Femur (tissue), 1 donor: ENCODE measurements at regions not wholly inside any gene's neighbourhood (a gene's known extent, or its start where the extent isn't known, plus 50 kb on each side); places are given as distances from the start of the nearest gene placed in this dataset.
"Not testable (repeated sequence)": the region's sequence is repeated elsewhere in the genome, so short reads cannot be mapped to it uniquely, and the experiment has no call there.

Experiments used
- DNase-seq: peaks from one replicate; pipeline ENCODE4 v3.0.0-alpha.2; 2017

- no peak for DNase-seq
These were observed 729.7 kb upstream of the USP15 start for GRCh38 chr12:61530456-61530855.

GRCh38 chr12:61531195-61531594, 729.0 kb upstream of the USP15 start:
- no peak for DNase-seq

DNA sequence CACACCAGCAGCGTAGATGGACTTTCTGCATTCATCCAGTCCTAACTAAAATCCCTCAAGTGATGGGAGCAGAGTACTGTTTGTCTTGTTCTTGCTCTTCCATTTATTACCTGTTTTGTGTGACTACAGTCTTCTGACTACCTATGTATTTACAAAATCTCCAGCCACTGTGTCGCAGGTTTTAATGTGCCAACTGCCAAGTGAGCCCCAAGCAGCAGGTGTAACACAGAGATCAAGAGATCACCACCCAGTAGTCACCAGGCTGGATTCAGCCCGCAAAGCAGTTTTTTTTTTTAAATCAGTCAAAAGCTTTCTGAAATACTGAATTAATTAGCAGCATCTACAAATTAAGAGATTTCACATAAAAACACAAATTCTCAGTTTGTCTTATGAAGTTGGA, 724.1 kb upstream of the USP15 start:
- no peak for DNase-seq

- DNase-seq, result no peak
These were observed 723.7 kb upstream of the USP15 start for GRCh38 chr12:61536525-61536924.

DNA sequence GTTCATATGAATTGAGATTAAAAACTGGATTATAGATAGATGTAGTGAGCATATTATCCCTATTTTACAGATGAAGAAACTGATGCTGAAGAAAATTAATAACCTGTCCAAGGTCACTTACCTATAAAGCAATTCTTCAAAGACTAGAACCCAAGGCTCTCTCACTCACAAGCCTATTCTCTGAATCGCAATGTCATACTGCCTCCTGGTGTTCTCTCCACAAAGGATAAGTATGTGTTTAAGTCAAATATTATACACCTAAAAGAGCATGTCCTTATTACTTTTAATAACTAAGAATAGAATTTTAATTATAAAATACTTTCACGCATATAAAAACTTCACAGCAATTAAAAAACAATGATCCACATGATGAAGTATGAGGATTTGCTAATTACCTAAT, 721.3 kb upstream of the USP15 start:
- no peak for DNase-seq

DNA sequence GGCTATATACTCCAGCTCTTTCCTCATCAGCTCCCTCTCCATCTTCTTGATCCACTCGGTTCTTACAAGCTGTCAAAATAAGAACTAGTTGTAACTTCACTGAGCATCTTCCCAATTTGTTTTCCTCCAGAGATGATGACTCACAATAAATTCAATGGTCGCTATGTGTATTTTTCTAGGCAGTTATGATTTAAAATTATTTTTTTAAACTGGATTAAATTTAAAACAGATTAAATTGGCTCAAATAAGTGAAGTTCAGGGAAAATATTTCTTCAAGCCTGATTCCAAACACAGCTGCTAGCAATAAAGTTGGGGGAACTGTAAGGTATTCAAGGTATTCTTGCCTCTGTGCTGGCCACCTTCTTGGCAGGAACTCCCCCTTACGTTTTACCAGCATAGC, 717.7 kb upstream of the USP15 start:
- DNase-seq, result peak; percentile 22

DNA sequence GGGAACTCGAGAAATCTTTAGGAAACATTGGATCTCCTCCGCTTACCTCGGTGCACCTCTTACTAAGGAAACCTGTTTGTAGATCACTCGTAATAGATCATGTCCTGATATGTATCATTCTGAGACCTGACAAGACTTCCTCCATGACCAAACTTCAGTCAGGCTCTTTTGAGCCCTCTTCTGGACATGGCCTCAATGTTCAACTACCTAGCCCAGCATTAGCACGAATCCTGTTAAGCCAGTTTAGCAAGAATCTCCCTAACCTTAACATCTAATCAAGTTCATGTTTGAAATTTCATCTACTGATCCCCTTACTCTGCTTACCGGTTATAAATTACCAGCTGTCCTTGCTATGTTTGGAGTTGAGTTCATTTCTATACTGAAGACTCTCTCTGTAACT, 713.9 kb upstream of the USP15 start:
- no peak for DNase-seq

- DNase-seq, result no peak
These were observed 707.1 kb upstream of the USP15 start for GRCh38 chr12:61553091-61553490.

GRCh38 chr12:61554268-61555008, 705.8 kb upstream of the USP15 start:
- DNase-seq, result no peak

DNA sequence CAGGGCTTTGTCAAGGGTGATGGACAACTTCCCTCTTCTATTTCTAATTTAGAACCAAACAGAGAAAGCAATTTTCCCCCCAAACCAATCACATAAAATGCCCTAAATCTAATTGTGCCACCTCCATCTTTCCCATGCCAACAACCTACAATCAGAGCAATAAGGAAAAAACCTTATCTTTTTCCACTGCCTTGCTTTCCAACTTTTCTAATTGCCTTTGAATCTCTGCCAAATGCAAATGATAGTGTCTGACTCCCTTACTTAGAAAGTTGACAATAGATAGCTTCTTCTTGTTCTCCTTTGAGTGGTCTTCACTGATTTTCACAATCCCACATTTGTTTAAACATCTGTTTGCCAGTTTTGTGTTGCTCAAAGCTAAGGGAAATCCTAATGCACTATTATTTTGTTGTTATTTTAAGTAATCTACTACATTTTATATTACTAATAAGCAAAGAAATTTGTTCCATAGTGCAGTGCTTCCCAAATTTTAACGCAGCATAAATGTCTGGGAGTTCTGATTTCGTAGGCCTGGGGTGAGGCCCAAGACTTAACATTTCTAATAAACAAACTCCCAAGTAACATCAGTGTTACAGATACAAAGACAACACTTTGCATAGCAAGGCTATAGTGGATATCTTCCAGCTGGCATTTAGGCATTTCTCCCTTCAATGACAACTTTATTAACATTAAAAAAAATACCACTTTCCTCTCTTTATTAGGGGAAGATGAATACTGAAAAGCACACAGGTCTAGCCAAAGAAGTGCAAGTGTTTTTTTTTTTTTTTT, 696.3 kb upstream of the USP15 start:
- DNase-seq, result no peak

DNA sequence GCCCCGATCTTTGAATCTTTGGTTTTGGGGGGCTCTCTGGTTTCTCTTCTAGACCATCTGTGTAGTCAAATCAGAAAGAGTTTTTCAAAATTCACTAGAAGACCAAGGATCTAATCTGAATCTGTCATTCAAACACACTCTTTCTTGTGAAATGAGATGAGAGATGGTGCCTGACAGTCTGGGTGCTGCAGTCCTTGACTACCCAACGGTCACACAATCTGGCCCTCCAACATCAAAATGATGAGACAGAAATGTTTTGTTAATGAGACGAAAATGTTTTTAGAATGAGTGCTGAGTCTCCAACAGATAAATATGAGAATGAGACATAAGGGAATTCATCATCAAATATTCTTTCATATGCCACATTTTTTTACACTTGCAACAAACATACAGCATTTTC, 695.7 kb upstream of the USP15 start:
- no peak for DNase-seq

GRCh38 chr12:61566183-61566582, 694.0 kb upstream of the USP15 start:
- DNase-seq, result no peak

- no peak for DNase-seq
These were observed 685.9 kb upstream of the USP15 start for GRCh38 chr12:61574339-61574738.

- no peak for DNase-seq
These were observed 675.3 kb upstream of the USP15 start for GRCh38 chr12:61584943-61585342.

DNA sequence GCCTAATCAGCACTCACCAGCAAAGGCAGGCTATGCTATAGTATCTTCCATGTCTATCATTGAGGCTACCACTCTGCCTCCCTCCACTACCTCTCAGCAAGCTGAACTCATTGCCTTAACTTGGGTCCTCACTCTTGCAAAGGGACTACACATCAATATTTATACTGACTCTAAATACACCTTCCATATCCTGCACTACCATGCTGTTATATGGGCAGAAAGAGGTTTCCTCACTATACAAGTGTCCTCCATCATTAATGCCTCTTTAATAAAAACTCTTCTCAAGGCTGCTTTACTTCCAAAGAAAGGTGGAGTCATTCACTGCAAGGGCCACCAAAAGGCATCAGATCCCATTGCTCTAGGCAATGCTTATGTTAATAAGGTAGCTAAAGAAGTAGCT, 669.3 kb upstream of the USP15 start:
- DNase-seq, result not testable (repeated sequence)

DNA sequence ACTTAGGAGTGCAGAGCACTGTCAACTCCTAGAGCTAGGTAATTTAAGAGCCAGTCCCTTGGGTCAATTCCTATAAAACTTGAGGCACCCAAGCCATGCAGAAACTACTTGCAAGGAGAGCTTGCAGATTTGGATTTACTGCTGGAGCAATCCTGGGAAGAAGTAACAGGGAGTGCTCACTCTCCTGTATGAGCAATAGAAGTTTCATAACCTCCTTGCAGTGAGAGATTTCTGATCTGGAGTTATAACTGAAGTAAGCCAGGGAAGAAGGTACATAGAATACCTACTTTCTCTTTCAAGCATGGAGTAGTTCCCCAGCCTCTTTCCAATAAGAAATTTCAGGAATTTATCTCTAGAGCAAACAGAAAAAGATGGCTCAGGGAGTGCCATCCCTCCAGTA, 650.1 kb upstream of the USP15 start:
- DNase-seq, result no peak

GRCh38 chr12:61629702-61630101, 630.5 kb upstream of the USP15 start:
- DNase-seq, result no peak

GRCh38 chr12:61646639-61647038, 613.6 kb upstream of the USP15 start:
- DNase-seq, result no peak

- DNase-seq, result no peak
These were observed 612.6 kb upstream of the USP15 start for GRCh38 chr12:61647566-61647965.

DNA sequence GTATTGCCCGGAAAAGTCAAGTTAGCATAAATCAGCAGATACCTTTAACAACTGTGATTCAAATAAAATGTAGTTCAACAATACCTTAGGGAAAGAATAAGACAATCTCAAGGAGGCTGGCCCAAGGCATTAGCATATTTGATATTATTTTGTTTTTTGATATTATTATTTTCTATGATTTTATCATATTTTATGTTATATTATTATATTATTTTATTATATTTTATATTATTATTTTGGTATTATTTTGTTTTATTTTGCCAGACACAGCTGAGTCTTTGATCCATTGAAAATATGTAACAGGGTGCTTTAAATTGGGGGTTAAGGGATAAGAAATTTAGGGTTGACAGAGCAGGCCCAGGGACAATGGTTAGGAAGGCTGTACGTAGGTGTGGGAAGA, 607.9 kb upstream of the USP15 start:
- no peak for DNase-seq

DNA sequence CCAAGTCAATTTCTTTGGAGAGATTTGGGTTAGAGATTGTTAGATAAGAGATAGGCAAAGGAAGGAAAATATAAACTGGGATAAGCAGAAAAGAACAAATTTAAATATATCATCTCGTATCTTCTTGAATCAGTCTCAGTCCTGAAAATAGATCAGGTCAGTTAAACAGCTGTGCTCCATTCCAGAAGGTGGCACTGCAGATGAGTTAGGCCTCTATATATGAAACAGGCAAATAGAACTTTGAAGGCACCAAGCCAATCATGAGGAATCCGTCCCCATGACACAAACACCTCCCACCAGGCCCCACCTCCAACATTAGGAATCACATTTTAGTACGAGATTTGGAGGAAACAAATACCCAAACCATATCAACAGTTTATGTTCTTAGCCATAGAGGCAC, 605.5 kb upstream of the USP15 start:
- DNase-seq, result no peak

GRCh38 chr12:61655241-61655640, 605.0 kb upstream of the USP15 start:
- no peak for DNase-seq

DNA sequence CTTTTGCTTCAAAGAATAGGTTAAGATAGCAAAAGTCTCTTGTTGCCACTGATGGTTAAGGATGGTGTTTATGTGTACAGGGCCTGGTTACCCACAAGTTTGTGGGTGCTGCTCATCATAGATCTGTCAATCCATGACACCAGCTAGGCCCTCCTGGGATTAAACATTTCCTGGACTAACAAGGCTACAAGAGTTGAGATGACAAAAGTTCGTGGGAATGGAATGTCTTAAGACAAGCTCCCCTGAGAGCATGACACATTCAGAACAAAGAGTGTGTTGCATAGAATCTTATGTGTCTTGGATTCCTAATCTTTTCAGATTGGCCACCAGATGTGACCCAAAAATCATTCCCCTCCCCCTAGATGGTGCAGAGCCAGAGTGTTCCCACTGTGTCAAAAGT, 592.5 kb upstream of the USP15 start:
- DNase-seq, result no peak

DNA sequence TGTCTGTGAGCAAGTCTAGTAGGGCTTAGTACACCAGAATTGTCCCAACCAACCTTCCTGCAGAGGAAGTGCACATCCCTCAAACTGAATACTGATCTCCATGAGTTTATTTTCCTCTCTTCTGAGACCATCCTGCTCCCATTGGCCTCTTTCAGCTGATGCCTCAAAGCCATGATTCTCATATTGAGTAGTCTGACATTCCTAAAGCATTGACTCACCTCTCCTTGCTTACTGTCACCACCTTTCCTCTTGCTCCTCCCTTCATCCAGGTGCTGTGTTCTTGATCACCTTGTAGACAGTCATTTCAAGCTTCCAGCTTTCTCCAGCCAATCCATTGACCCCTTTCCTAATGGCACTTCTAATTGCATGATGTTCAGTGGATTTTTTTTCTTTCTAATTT, 583.7 kb upstream of the USP15 start:
- DNase-seq, result no peak

GRCh38 chr12:61687407-61687806, 572.8 kb upstream of the USP15 start:
- no peak for DNase-seq
